ENCODE measurements at regions not wholly inside any gene's neighbourhood (a gene's known extent, or its start where the extent isn't known, plus 50 kb on each side); places are given as distances from the start of the nearest gene placed in this dataset.

GRCh38 chr4:1499465-1499864, 93.2 kb upstream of the NKX1-1 start:
- no peak for DNase-seq (ENCODE audit: low read depth in 2 of 3, low spot score in 1 of 3)

DNA sequence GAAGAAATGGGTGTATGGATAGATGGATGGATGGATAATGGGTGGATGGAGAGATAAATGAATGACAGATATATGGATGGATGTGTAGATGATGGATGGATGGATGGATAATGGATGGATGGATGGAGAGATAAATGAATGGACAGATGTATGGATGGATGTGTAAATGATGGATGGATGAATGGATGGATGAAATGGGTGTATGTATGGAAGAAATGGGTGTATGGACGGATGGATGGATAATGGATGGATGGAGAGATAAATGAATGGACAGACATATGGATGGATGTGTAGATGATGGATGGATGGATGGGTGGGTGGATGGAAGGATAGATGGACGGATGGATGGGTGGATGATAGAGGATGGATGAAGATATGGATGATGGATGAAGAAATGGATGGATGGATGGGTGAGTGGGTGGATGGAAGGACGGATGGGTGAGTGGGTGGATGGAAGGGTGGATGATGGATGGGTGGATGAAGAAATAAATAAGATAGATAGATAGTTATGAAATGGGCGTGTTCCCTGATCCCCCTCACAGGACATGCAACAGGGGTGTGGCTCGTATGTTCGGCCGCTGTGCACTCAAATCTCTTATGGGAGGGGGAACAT, 91.1 kb upstream of the NKX1-1 start:
- no peak for DNase-seq (ENCODE audit: low read depth in 2 of 3, low spot score in 1 of 3)

DNA sequence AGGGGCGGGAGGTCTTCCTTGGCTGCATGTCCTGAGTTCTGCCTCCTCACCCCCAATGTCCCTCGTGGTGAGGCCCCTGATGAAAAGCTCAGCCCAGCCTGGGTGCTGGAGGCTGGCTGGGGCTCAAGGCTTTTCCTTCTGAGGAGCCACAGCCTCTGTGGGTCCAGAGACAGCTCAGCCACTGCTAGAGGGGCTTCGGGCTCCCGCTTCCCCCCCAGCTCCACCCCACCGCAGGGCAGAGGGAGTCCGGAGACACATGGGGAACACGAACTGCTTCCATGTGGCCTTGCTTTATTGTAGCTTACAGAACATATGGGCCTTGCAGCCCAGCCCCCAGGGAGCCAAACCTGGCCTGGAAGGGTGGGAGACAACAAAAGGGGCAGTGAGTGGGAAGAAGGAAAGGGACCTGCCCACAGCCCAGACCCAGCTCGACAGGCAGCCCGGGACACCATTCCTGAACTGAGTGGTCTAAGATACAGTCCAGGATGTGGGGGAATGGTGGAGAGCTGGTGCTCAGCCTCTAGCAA, 89.9 kb upstream of the NKX1-1 start:
- DNase-seq (ENCODE audit: low read depth in 2 of 3, low spot score in 1 of 3), result no peak

GRCh38 chr4:1495416-1496115, 89.3 kb upstream of the NKX1-1 start:
- DNase-seq (ENCODE audit: low read depth in 2 of 3, low spot score in 1 of 3), result no peak

GRCh38 chr4:1494416-1495315, 88.4 kb upstream of the NKX1-1 start:
- DNase-seq (ENCODE audit: low read depth in 2 of 3, low spot score in 1 of 3), result no peak

DNA sequence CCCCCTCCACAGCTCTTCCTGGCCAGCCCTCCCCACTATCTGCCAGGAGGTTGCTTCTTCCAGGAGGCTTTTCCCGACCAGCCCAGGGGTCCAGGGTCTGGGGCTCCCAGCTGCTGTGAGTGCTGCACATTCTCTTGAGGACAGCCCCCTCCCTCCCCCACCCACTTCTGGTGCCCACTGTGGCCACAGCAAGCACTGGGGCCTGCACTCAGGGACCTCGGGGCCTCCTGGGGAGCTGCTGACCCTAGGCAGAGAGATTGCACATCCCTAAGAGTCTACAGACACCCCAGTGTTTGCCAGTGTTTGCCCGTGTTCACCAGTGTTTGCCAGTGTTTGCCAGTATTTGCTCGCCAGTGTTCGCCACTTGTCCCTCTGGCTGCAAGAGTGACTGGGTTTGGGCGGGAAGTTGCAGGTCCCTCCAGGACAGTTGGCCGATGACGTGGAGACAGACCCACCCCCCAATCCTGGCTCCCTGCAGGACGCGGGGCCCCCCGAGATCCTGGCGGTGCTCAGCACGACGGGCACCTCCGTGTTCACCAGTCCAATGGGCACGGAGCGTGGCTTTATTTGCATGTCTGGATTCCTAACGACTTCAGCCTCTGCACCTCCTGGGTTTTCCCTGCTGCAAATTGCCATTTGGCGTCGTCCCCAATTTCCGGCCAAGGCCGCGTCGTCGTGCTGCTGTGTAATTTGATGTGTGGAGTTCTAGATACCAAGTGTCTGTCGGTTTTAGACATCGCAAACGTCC, 87.5 kb upstream of the NKX1-1 start:
- DNase-seq (ENCODE audit: low read depth in 2 of 3, low spot score in 1 of 3), result no peak

- no peak for DNase-seq (ENCODE audit: low read depth in 2 of 3, low spot score in 1 of 3)
These were observed 86.7 kb upstream of the NKX1-1 start for GRCh38 chr4:1492651-1493539.

DNA sequence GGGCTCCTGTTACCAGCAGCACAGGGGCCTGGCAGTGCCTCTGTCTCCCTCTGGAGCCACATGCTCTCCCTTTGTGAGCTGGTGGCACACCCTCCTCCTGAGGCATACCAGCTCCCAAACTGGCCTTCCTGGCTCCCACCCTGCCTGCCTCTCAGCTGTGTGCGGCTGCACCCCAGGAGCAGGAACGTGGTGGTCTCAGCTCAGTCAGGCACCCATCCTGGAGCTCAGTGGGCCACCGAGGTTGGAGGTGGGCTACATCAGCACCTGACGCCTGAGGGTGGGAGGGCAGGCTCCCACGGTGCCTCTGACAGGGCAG, 85.9 kb upstream of the NKX1-1 start:
- no peak for DNase-seq (ENCODE audit: low read depth in 2 of 3, low spot score in 1 of 3)

DNA sequence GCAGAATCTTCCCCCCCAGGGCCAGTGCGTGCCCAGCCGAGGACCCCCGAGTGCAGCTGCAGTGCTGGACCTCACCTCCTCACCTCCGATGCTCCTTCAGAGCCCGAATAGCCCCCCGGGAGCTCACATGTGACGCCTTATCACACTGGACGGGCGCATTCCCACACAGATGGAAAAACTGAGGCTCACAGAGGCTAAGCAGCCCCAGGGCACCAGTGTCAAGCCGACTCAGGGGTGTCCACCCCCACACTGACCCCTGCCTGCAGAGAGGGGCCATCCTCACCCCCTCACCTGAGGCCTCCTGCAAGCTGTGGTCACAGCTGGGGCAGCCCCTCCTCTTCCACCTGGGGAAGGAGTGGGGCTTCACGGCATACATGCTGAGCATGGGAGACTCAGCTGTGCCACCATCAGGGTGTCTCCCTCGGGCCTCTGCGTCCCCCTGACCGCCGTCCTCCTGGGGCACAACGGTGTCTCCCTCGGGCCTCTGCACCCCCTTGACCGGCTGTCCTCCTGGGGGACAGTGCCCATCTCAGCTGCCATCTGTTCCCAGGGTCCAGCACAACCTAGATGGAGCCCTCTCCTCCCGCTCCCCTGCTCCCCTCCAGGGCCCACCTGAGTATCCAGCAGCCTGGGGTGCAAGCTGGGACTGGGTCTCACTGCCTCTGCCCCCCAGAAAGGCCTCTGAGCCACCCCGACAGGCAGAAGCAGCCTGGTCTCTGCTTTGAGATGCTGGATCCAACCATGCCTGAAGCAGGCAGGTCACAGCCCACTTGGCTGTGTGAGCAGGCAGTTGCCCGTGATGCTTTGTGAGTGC, 85.3 kb upstream of the NKX1-1 start:
- no peak for DNase-seq (ENCODE audit: low read depth in 2 of 3, low spot score in 1 of 3)

- no peak for DNase-seq (ENCODE audit: low read depth in 2 of 3, low spot score in 1 of 3)
These were observed 84.5 kb upstream of the NKX1-1 start for GRCh38 chr4:1490654-1491327.

DNA sequence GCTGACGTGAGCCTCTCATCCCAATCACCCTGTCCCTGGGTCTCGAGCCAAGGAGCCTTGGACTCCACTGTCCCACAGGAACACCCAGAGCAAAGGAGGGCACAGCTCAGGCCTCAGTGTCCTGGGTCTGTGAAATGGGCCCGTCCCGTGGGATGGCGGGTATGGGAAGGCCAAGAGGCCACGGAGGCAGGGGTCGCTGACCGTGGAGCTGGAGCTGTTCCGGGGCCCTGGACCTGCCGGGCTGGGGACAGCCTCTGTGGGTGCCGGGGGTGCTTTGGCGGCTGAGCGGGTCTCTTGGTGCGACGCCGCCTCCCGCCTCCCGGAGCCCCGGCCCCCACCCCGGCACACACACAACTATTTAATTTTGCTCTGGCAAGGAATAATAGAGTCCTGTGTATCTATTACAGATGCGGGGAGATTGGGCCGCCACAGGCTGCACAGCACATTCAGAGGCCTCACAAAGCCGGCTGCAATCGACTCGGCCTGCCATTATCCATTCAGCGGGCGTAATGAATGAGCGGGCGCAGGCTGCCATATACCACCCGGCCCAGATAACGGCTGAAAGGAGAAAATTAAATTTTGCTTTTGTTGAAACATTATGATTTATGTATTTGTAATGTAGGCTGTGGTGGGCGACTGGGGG, 83.9 kb upstream of the NKX1-1 start:
- no peak for DNase-seq (ENCODE audit: low read depth in 2 of 3, low spot score in 1 of 3)

DNA sequence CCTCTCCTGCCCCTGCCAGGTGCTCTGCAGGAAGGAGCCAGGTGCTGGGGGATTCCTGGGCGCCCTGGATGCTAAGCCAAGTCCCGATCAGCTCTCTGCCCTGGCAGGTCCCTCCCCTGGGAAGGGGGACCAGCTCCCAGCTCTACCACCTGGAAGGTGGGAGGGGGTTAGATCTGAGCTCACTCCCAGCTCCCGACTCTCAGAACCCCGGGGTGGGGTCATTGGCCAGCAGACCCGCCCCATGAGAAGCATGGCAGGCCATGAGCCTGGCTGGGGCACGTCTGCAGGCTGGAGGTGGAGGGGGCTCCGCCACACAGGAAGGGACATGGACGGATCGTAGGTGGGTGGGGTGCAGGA, 83.4 kb upstream of the NKX1-1 start:
- no peak for DNase-seq (ENCODE audit: low read depth in 2 of 3, low spot score in 1 of 3)

DNA sequence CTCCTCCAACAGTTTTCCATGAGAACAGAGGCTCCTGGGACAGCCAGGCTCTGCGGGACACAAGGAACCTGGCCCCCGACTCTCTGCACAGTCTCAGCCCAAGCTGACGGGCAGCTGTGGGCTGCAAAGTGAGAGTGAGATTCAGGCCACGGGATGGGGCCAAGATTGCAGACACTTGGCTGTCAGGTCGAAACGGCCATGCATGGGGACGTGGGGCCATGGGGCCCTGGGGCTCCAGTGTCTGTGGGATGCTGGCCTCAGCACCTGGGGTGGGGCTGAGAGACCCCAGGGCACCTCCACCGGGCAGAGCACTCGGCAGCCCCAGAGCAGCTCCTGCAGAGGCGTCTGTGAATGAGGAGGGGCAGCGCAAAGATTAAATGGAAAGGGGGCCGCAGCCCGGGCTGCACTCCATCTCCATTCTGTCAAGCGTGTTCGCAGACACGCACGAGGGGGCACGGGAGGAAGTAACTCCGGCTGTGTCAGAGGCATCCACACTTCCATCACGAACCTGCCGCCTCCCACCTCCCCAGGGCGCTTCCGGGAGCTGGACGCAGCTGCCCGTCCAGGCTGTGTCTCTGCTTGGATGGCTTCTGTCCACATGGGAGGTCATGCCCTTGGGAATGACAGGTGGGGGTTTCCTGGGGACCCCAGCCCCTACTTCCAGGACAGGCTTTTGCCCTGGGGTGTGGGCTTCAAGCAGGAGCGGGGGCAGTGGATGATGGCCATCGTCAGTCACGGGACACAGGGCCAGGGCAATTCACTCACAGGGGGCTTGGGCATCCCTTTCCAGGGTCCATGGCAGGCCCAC, 82.8 kb upstream of the NKX1-1 start:
- DNase-seq (ENCODE audit: low read depth in 2 of 3, low spot score in 1 of 3), result no peak

- DNase-seq (ENCODE audit: low read depth in 2 of 3, low spot score in 1 of 3), result no peak
These were observed 82.1 kb upstream of the NKX1-1 start for GRCh38 chr4:1488357-1488756.

DNA sequence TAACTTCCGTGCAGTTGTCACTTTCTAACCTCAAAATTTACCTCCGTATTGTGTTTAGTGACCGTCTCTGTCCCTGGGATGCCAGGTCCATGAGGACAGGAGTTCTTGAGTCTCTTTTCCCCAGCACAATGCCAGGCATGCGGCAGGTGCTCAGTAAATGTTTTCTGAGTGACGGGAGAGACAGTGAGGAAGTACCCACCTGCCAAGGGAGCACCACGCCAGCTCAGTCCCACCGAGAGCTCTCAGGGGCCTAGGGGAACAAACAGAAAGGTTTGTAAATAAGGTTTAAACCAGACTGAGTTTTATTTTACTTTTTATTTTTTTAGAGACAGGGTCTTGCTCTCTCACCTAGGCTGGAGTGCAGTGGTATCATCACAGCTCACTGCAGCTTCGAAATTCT, 81.5 kb upstream of the NKX1-1 start:
- DNase-seq (ENCODE audit: low read depth in 2 of 3, low spot score in 1 of 3), result no peak

GRCh38 chr4:1487106-1487505, 80.9 kb upstream of the NKX1-1 start:
- DNase-seq (ENCODE audit: low read depth in 2 of 3, low spot score in 1 of 3), result no peak

GRCh38 chr4:1485280-1485679, 79.0 kb upstream of the NKX1-1 start:
- no peak for DNase-seq (ENCODE audit: low read depth in 2 of 3, low spot score in 1 of 3)

- no peak for DNase-seq (ENCODE audit: low read depth in 2 of 3, low spot score in 1 of 3)
These were observed 74.5 kb upstream of the NKX1-1 start for GRCh38 chr4:1480720-1481119.

Data from stimulated activated CD4-positive, alpha-beta T cell treated with anti-CD3 and anti-CD28 coated beads, Interleukin-12 subunit alpha, Interleukin-12 subunit beta, amount 100 ng/mL, for 48 hours (primary cell).